ENCODE measurements at regions not wholly inside any gene's neighbourhood (a gene's known extent, or its start where the extent isn't known, plus 50 kb on each side); places are given as distances from the start of the nearest gene placed in this dataset.

- no peak for DNase-seq (ENCODE audit: low read depth)
- no peak for TF ChIP-seq CTCF (conservative IDR thresholded peaks at IDR 0.05; ENCODE audit: control insufficient read depth, insufficient read depth, low read depth, low read length)
- no peak overlapping the region for H3K4me3 ChIP-seq (ENCODE audit: control insufficient read depth, low read depth, low read length)
Measured at GRCh38 chr3:144947895-144948294, 976.3 kb downstream of the DIPK2A start.

GRCh38 chr3:144948711-144949110 is 977.1 kb downstream of the DIPK2A start:
- no peak for TF ChIP-seq CTCF (conservative IDR thresholded peaks at IDR 0.05; ENCODE audit: control insufficient read depth, insufficient read depth, low read depth, low read length)
- no peak for DNase-seq (ENCODE audit: low read depth)
- no peak overlapping the region for H3K4me3 ChIP-seq (ENCODE audit: control insufficient read depth, low read depth, low read length)

GRCh38 chr3:144953959-144954358 is 982.3 kb downstream of the DIPK2A start:
- no peak for TF ChIP-seq CTCF (conservative IDR thresholded peaks at IDR 0.05; ENCODE audit: control insufficient read depth, insufficient read depth, low read depth, low read length)
- no peak overlapping the region for H3K4me3 ChIP-seq (ENCODE audit: control insufficient read depth, low read depth, low read length)
- DNase-seq (ENCODE audit: low read depth), result no peak

- no peak for TF ChIP-seq CTCF (conservative IDR thresholded peaks at IDR 0.05; ENCODE audit: control insufficient read depth, insufficient read depth, low read depth, low read length)
- H3K4me3 ChIP-seq (ENCODE audit: control insufficient read depth, low read depth, low read length), result no peak overlapping the region
- no peak for DNase-seq (ENCODE audit: low read depth)
Measured at GRCh38 chr3:144957398-144958101, 985.9 kb downstream of the DIPK2A start.

GRCh38 chr3:144963810-144964209 is 992.2 kb downstream of the DIPK2A start:
- no peak for TF ChIP-seq CTCF (conservative IDR thresholded peaks at IDR 0.05; ENCODE audit: control insufficient read depth, insufficient read depth, low read depth, low read length)
- no peak overlapping the region for H3K4me3 ChIP-seq (ENCODE audit: control insufficient read depth, low read depth, low read length)
- peak; percentile 7 for DNase-seq (ENCODE audit: low read depth)

GRCh38 chr3:144966560-144966959 is 994.9 kb downstream of the DIPK2A start:
- no peak overlapping the region for H3K4me3 ChIP-seq (ENCODE audit: control insufficient read depth, low read depth, low read length)
- no peak for TF ChIP-seq CTCF (conservative IDR thresholded peaks at IDR 0.05; ENCODE audit: control insufficient read depth, insufficient read depth, low read depth, low read length)
- no peak for DNase-seq (ENCODE audit: low read depth)
